Skeletal muscle tissue (tissue), 3 donors: ENCODE measurements at regions not wholly inside any gene's neighbourhood (a gene's known extent, or its start where the extent isn't known, plus 50 kb on each side); places are given as distances from the start of the nearest gene placed in this dataset.

Source experiments
- H3K27ac ChIP-seq: one replicate; pipeline ENCODE4 v1.7.0; 2013; ENCODE audit warnings: mild to moderate bottlenecking, low read depth, low read length, inconsistent platforms
- H3K27me3 ChIP-seq, 3 donors: one replicate each; pipeline ENCODE4 v1.7.0; 2013; ENCODE audit warnings: low read length in 3 of 3; ENCODE audit not compliant: control insufficient read depth in 3 of 3, insufficient read depth in 3 of 3
- H3K36me3 ChIP-seq, 3 donors: one replicate each; pipeline ENCODE4 v1.7.0; 2013; ENCODE audit warnings: low read length in 3 of 3; ENCODE audit not compliant: control insufficient read depth in 3 of 3, insufficient read depth in 3 of 3
- H3K4me1 ChIP-seq, 3 donors: one replicate each; pipeline ENCODE4 v1.7.0; 2013; ENCODE audit warnings: low read length in 3 of 3, mild to moderate bottlenecking in 3 of 3; ENCODE audit not compliant: control insufficient read depth in 3 of 3, insufficient read depth in 3 of 3
- H3K4me3 ChIP-seq, 3 donors: one replicate each; pipeline ENCODE4 v1.7.0; 2013; ENCODE audit warnings: low read length in 3 of 3
- H3K9ac ChIP-seq, 3 donors: one replicate each; pipeline ENCODE4 v1.7.0; 2013; ENCODE audit warnings: low read length in 3 of 3, mild to moderate bottlenecking in 3 of 3, moderate library complexity in 2 of 3, low read depth in 1 of 3
- H3K9me3 ChIP-seq, 3 donors: one replicate each; pipeline ENCODE4 v1.7.0; 2013; ENCODE audit warnings: low read length in 3 of 3; ENCODE audit not compliant: control insufficient read depth in 3 of 3
- donor health status: Osteomylitis.

DNA sequence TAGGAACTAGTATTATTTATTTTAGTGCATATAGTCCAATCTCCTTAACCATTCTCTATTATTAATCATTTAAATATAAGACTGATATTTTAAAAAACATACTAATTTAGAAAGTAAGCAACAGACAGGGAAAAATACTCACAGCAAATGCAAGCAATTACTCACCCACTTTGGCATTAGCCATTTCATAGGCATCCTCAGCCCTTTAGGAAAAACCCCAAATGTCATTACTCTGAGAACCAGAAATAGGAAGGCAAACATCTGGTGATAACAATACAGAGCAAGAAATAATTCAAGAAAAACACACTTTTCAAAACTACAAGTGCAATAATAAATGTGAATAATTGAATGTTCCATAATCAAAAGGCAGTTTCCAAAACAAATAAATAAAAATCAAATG lies 545.1 kb downstream of the PLPP3 start:
- Histone ChIP-seq H3K27me3 (no peaks in the 10 kb centered on the region), H3K4me1 (peaks cover 0 to 4% (median 0%) of the 10 kb centered on the region in 3 donors), H3K9ac (no peak overlapping the region), H3K27ac (no peak overlapping the region), H3K4me3 (no peak overlapping the region), H3K9me3 (no peaks in the 10 kb centered on the region), H3K36me3 (no peaks in the 10 kb centered on the region)

DNA sequence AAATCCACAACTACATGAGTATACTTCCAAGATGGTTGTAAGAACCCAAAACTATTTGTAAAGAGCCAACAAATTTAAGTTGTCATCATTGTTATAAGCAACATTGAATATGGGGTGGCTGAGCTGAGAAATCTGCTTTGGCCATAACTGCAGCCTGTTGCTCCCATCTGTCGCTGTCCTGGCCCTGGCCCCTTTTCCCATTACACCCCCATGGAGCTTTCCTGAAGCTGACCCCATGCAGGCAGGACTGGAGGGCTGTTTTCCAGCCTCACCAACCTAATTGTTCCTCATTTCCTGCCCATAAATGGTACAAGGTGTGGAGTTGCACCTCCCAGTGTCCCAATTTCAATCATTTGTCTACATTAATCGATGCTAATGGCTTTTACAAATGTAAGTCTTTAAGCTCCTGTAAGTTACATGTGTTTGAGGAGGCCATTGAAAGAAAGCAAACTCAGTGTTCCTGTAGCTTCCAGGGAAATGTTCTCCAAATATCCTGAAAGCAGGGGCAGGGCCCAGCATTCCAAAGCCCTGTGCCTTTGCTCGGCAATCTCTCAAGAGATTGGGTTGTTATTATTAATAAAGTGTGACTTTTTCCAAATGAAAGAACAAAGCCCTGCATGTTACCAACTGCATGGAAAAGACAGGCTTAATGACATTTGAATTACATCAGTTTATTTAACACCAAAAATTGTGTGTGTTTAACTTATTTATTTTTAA lies 545.9 kb downstream of the PLPP3 start:
- Histone ChIP-seq H3K9me3 (no peaks in the 10 kb centered on the region), H3K36me3 (no peaks in the 10 kb centered on the region), H3K9ac (no peak overlapping the region), H3K27me3 (no peaks in the 10 kb centered on the region), H3K27ac (no peak overlapping the region), H3K4me3 (no peak overlapping the region), H3K4me1 (peaks cover 0 to 4% (median 0%) of the 10 kb centered on the region in 3 donors)

DNA sequence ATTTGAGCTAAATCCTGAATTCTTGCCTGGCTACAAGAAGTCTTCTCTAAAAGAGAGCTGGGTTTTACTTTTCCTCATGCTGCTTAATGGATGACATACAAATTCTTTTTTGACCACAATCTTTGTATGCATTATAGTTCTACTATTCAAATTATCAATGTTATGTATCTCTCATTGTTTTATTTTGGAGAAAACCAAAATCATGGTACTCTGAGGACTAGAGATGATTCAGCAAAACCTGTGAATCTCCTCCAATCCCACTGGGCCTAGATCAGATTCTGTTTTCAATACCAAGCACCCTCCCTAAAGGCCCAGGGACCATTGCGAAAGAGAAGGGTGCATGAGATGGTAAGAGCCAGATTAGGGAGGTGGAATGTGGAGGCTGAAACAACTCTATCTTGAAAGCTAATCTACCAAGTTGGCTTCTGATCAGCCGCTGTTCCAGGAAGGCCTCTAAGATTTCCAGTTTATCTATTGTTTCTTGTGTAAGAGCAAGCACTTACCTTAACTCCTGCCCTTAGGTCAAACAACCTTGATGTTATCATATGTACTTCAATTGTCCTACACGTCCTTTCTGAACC lies 547.2 kb downstream of the PLPP3 start:
- Histone ChIP-seq H3K27ac (no peak overlapping the region), H3K9ac (no peak overlapping the region), H3K4me1 (peaks cover 0 to 4% (median 0%) of the 10 kb centered on the region in 3 donors), H3K36me3 (no peaks in the 10 kb centered on the region), H3K9me3 (no peaks in the 10 kb centered on the region), H3K4me3 (no peak overlapping the region), H3K27me3 (no peaks in the 10 kb centered on the region)

DNA sequence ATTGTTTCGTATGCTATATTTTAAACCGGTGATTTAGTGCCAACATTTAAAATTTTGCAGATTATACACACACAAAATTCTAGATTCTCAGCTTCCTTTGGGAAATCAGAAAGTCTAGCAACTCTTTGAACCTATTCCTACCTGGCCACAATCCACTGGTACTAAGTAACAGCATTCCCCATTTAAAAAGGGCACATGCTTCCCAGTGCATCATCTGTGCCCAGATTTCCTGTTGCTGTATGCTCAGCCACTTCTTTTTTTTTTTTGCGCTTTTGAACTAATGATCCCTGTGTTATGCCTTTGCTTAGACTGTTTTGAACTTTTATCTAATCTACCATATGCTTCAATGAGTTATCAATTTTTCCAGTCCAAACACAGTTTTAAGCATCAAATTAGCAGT lies 548.4 kb downstream of the PLPP3 start:
- Histone ChIP-seq H3K27ac (no peak overlapping the region), H3K4me1 (peaks cover 0 to 4% (median 0%) of the 10 kb centered on the region in 3 donors), H3K36me3 (no peaks in the 10 kb centered on the region), H3K4me3 (no peak overlapping the region), H3K9ac (no peak overlapping the region), H3K9me3 (no peaks in the 10 kb centered on the region), H3K27me3 (no peaks in the 10 kb centered on the region)

DNA sequence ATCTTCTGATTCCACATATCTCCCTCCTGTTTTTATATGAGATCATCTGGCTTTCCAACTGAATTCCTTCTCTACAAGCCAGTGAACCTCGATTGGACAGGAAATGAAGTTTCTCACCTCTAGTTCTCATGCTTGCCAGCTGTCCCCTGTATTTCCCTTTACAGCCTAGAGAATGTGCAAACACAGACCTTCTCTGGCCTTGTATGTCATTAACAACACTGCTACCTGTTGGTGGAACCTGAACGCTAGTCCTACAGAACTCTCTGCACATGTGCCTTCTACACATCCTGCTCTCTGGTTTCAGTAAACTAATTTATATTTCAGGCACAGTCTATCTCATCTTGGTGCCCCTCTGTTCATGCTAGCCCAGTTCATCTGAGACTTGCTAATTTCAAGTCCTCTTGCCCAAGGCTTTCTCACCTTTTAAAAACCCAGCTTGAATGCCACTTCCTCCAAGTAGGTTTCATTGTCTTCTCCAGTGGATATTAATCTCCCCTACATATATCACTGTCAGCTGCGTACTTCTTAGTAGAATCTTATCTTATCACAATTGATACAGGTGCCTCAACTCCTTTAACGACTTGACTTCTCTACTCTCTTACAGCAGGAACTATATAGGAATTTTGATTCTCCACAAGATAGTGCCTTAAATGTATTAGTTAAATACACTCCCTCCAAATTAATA lies 549.9 kb downstream of the PLPP3 start:
- Histone ChIP-seq H3K9me3 (no peaks in the 10 kb centered on the region), H3K4me1 (peaks cover 0 to under 1% (median 0%) of the 10 kb centered on the region in 3 donors), H3K27ac (no peak overlapping the region), H3K4me3 (no peak overlapping the region), H3K27me3 (no peaks in the 10 kb centered on the region), H3K36me3 (no peaks in the 10 kb centered on the region), H3K9ac (no peak overlapping the region)

DNA sequence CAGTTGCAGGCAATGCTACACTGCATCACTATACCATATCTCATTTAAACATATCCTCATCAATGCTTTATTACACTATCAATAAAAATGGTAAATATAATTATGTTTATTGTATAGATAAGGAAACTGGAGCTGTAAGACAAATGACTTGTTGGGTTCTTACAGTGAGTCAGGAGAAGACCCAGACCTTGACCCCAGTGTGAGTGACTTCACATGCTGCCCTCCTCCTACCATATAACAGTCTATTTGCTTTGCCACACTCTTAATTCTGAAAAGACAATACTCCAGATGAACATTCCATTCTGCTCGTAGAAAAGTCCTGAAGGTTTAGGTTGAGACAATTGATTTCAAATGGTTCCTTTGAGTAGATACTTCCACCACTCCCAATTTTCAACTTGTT lies 550.5 kb downstream of the PLPP3 start:
- Histone ChIP-seq H3K9ac (no peak overlapping the region), H3K4me1 (no peaks in the 10 kb centered on the region), H3K4me3 (no peak overlapping the region), H3K36me3 (no peaks in the 10 kb centered on the region), H3K27me3 (no peaks in the 10 kb centered on the region), H3K27ac (no peak overlapping the region), H3K9me3 (no peaks in the 10 kb centered on the region)

DNA sequence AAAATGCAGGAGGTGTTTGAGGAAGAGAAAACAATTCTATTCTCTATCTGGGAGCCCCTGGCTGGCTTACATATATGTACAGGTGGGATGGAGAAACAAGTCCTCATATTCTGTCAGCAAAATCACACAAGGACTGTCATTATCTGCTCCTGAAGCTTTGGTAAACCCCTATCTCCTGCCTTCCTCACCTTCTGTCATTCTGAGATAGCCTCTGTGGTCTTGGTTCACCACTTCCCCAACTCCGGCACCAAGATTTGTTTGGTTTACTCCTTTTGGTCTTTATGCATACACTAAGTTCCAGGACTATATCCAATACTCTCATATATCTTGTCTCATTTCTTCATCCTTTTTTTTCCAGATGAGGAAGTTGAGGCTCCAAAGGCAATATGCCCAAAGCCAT lies 551.1 kb downstream of the PLPP3 start:
- H3K27me3 ChIP-seq = no peaks in the 10 kb centered on the region
- H3K4me3 ChIP-seq = no peak overlapping the region
- no peaks in the 10 kb centered on the region for H3K9me3 ChIP-seq
- no peaks in the 10 kb centered on the region for H3K36me3 ChIP-seq
- no peak overlapping the region for H3K9ac ChIP-seq
- H3K27ac ChIP-seq = no peak overlapping the region
- no peaks in the 10 kb centered on the region for H3K4me1 ChIP-seq

DNA sequence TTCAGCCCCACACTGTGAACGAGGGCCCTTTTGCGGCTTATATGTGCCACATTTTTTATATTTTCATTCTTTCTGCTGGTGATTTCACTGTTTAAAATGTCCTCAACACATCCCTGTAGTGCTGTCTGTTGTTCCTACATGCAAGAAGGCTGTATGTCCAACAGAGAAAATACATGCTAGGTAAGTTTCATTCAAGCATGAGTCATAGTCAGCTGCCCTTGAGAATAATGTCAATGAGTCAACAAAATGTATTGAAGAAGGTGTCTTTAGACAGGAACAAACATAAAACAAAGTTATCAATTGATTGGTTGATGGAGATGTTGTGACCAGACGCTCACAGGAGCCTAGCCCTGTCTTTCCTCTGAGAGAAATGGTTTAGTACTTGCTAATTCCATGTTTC lies 553.4 kb downstream of the PLPP3 start:
- Histone ChIP-seq H3K27ac (no peak overlapping the region), H3K27me3 (no peaks in the 10 kb centered on the region), H3K4me1 (no peaks in the 10 kb centered on the region), H3K9me3 (no peaks in the 10 kb centered on the region), H3K36me3 (no peaks in the 10 kb centered on the region), H3K9ac (no peak overlapping the region), H3K4me3 (no peak overlapping the region)

DNA sequence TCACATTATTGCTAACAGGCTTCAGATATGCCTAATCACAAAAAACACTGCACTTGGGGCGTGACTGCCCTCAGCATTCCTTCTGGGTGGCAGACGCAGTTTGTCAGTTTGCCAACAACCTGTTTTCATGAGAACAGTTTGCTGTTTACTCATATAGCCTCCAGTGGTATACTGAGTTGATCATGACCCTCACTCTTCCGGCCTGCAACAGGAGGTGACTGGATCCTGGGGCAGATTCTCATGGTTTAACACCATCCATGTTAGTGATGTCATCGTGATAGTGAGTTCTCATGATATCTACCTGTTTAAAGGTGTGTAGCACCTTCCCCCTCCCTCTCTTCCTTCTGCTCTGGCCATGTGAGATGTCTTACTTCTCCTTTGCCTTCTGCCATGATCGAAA lies 555.2 kb downstream of the PLPP3 start:
- Histone ChIP-seq H3K27ac (no peak overlapping the region), H3K36me3 (no peaks in the 10 kb centered on the region), H3K4me3 (no peak overlapping the region), H3K9ac (no peak overlapping the region), H3K4me1 (no peaks in the 10 kb centered on the region), H3K9me3 (no peaks in the 10 kb centered on the region), H3K27me3 (no peaks in the 10 kb centered on the region)

DNA sequence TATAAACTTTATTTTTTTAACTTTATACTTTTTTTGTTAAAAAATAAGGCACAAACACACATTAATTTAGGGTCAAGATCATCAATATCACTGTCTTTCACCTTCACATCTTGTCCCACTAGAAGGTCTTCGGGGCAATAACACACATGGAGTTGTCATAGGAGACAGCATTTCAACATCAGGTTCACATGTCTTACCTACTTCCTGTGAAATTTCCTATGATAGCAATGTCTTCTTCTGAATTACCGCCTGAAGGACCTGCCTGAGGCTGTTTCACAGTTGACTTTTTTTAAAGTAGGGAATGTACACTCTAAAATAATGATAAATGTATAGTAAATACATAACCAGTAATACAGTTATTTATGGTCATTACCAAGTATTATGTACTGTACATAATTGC lies 559.4 kb downstream of the PLPP3 start:
- no peaks in the 10 kb centered on the region for H3K9me3 ChIP-seq
- H3K4me3 ChIP-seq = no peak overlapping the region
- no peaks in the 10 kb centered on the region for H3K36me3 ChIP-seq
- H3K27me3 ChIP-seq = no peaks in the 10 kb centered on the region
- H3K4me1 ChIP-seq = no peaks in the 10 kb centered on the region
- H3K27ac ChIP-seq = no peak overlapping the region
- H3K9ac ChIP-seq = no peak overlapping the region
